Type B pancreatic cell (in vitro differentiated cells): ENCODE measurements at regions not wholly inside any gene's neighbourhood (a gene's known extent, or its start where the extent isn't known, plus 50 kb on each side); places are given as distances from the start of the nearest gene placed in this dataset.
"Not testable (repeated sequence)": the region's sequence is repeated elsewhere in the genome, so short reads cannot be mapped to it uniquely, and the experiment has no call there.

Experiments used
- DNase-seq: peaks from one replicate; pipeline ENCODE4 v3.0.0; 2021; ENCODE audit warnings: mixed read lengths; ENCODE audit not compliant: unreplicated experiment; ENCODE audit errors: extremely low spot score
- H3K27ac Mint-ChIP-seq: 2 replicates; pipeline ENCODE4 v1.8.0; 2021; ENCODE audit warnings: mild to moderate bottlenecking, mixed read lengths
- H3K27me3 Mint-ChIP-seq: 2 replicates; pipeline ENCODE4 v1.8.0; 2021; ENCODE audit warnings: mixed read lengths
- H3K36me3 Mint-ChIP-seq: 2 replicates; pipeline ENCODE4 v1.8.0; 2021; ENCODE audit warnings: mixed read lengths
- H3K4me1 Mint-ChIP-seq: one replicate; pipeline ENCODE4 v1.8.0; 2021; ENCODE audit warnings: mixed read lengths; ENCODE audit not compliant: unreplicated experiment
- H3K4me3 Mint-ChIP-seq: 2 replicates; pipeline ENCODE4 v1.8.0; 2021; ENCODE audit warnings: mild to moderate bottlenecking, mixed read lengths
- H3K9me3 Mint-ChIP-seq: 2 replicates; pipeline ENCODE4 v1.8.0; 2021; ENCODE audit warnings: mixed read lengths
- TF ChIP-seq, protein P1 (sequence below): fragments of 200-600 bp; sonication (generic); conservative IDR thresholded peaks from 2 replicates; pipeline ENCODE4 v1.5.0; 2021; ENCODE audit warnings: antibody characterized with exemption, mild to moderate bottlenecking

DNA sequence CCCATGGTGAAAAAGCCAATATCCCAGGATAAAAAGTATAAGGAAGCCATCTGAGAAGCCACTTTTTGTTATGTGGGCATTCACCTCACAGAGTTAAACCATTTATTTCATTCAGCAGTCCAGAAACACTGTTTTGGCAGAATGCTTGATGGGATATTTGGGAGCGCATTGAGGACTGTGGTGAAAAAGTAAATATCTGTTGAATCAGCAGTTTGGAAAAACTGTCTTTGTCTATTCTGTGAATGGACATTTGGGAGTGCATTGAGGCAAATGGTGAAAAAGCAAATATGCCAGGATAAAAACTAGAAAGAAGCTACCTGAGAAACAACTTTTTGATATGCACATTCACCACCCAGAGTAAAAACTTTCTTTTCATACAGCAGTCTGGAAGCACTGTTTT, 276.2 kb upstream of the TRIM48 start:
- Mint-ChIP-seq H3K9me3 (no peaks in the 10 kb centered on the region), H3K27ac (no peak overlapping the region), H3K36me3 (no peaks in the 10 kb centered on the region), H3K4me1 (no peaks in the 10 kb centered on the region), H3K4me3 (no peak overlapping the region), H3K27me3 (no peaks in the 10 kb centered on the region)
- no peak for DNase-seq
- TF ChIP-seq, protein P1, sequence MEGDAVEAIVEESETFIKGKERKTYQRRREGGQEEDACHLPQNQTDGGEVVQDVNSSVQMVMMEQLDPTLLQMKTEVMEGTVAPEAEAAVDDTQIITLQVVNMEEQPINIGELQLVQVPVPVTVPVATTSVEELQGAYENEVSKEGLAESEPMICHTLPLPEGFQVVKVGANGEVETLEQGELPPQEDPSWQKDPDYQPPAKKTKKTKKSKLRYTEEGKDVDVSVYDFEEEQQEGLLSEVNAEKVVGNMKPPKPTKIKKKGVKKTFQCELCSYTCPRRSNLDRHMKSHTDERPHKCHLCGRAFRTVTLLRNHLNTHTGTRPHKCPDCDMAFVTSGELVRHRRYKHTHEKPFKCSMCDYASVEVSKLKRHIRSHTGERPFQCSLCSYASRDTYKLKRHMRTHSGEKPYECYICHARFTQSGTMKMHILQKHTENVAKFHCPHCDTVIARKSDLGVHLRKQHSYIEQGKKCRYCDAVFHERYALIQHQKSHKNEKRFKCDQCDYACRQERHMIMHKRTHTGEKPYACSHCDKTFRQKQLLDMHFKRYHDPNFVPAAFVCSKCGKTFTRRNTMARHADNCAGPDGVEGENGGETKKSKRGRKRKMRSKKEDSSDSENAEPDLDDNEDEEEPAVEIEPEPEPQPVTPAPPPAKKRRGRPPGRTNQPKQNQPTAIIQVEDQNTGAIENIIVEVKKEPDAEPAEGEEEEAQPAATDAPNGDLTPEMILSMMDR: no peak

DNA sequence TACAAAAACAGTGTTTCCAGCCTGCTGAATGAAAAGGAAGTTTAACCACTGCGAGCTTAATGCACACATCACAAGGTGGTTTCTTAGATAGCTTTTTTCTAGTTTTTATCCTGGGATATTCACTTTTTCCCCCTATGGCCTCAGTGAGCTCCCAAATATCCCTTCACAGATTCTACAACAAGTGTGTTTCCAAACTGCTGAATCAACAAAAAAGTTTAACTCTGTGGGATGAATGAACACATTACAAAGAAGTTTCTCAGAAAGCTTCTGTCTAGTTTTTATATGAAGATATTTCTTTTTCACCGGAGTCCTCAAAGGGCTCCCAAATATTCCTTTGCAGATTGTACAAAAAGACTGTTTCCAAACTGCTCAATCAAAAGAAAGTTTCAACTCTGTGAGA, 233.1 kb upstream of the TRIM48 start:
- not testable (repeated sequence) for H3K9me3 Mint-ChIP-seq, DNase-seq, H3K36me3 Mint-ChIP-seq, H3K4me3 Mint-ChIP-seq, H3K27ac Mint-ChIP-seq, H3K4me1 Mint-ChIP-seq, H3K27me3 Mint-ChIP-seq

DNA sequence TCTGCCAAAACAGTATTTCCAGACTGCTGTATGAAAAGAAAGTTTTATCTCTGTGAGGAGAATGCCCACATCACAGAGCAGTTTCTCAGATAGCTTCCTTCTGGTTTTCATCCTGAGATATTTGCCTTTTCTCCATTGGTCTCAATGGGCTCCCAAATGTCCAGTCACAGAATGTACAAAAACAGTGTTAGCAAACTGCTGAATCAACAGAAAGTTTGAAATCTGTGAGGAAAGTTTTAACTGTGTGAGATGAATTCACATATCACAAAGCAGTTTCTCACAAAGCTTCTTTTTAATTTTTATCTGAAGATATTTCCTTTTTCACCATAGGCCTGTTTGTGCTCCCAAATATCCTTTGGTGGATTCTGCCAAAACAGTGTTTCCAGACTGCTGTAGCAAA, 207.2 kb upstream of the TRIM48 start:
- H3K27me3 Mint-ChIP-seq: no peaks in the 10 kb centered on the region
- no peaks in the 10 kb centered on the region for H3K9me3 Mint-ChIP-seq
- H3K36me3 Mint-ChIP-seq: no peaks in the 10 kb centered on the region
- DNase-seq: no peak
- TF ChIP-seq, protein P1: no peak
- no peaks in the 10 kb centered on the region for H3K4me1 Mint-ChIP-seq
- no peak overlapping the region for H3K4me3 Mint-ChIP-seq
- no peak overlapping the region for H3K27ac Mint-ChIP-seq

DNA sequence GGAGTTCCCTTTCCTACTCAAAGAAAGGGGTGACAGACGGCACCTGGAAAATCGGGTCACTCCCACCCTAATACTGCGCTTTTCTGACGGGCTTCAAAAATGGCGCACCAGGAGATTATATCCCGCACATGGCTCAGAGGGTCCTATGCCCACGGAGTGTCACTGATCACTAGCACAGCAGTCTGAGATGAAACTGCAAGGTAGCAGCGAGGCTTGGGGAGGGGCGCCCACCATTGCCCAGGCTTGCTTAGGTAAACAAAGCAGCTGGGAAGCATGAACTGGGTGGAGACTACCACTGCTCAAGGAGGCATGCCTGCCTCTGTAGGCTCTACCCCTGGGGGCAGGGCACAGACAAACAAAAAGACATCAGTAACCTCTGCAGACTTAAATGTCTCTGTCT, 177.4 kb upstream of the TRIM48 start:
- not testable (repeated sequence) for H3K27ac Mint-ChIP-seq, H3K4me1 Mint-ChIP-seq, H3K4me3 Mint-ChIP-seq, H3K27me3 Mint-ChIP-seq, H3K36me3 Mint-ChIP-seq
- peak; percentile 44 for DNase-seq
- peaks cover 12% of the 10 kb centered on the region for H3K9me3 Mint-ChIP-seq

- Mint-ChIP-seq H3K27me3 (no peaks in the 10 kb centered on the region), H3K27ac (no peak overlapping the region), H3K4me3 (no peak overlapping the region), H3K36me3 (no peaks in the 10 kb centered on the region), H3K4me1 (no peaks in the 10 kb centered on the region), H3K9me3 (peaks cover 5% of the 10 kb centered on the region)
- TF ChIP-seq, protein P1: no peak
- DNase-seq: no peak
Measured at GRCh38 chr11:55106391-55106790, 155.6 kb upstream of the TRIM48 start.
